ENCODE measurements at regions not wholly inside any gene's neighbourhood (a gene's known extent, or its start where the extent isn't known, plus 50 kb on each side); places are given as distances from the start of the nearest gene placed in this dataset.

DNA sequence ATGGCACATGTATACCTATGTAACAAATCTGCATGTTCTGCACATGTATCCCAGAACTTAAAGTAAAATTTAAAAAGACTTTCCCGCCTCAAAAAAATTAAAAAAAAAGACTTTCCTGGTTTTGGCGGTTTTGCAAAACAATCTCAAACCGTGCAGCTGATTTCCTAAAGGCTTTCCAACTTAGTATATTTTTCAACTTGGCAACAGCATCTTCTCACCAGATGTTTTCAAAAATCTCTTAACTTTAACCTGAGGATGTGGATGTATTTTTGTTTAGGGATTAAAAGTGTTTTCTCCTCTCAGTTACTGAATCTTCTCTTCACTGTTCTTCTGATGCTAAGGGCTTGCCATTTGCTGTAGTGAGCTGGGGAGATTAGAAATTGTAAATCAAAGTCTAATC lies 96.5 kb upstream of the PLPP4 start:
- TF ChIP-seq, protein P1, sequence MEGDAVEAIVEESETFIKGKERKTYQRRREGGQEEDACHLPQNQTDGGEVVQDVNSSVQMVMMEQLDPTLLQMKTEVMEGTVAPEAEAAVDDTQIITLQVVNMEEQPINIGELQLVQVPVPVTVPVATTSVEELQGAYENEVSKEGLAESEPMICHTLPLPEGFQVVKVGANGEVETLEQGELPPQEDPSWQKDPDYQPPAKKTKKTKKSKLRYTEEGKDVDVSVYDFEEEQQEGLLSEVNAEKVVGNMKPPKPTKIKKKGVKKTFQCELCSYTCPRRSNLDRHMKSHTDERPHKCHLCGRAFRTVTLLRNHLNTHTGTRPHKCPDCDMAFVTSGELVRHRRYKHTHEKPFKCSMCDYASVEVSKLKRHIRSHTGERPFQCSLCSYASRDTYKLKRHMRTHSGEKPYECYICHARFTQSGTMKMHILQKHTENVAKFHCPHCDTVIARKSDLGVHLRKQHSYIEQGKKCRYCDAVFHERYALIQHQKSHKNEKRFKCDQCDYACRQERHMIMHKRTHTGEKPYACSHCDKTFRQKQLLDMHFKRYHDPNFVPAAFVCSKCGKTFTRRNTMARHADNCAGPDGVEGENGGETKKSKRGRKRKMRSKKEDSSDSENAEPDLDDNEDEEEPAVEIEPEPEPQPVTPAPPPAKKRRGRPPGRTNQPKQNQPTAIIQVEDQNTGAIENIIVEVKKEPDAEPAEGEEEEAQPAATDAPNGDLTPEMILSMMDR (conservative IDR thresholded peaks at IDR 0.05) = no peak
- no peak overlapping the region for H3K27ac ChIP-seq

DNA sequence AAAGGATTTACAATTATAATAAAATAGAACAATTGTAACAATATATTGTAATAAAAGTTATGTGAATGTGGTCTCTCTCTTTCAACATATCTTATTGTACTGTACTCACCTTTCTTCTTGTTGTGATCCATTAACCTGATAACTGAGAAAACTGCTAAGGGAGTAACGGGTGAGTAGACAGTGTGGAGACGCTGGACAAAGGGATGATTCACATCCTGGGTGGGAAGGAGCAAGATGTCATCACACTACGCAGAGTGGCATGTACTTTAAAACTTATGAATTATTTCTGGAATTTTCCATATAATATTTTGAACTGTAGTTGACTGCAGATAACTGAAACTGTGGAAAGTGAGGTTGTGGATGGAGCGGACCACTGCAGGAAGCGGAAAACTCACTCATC lies 91.2 kb upstream of the PLPP4 start:
- TF ChIP-seq, protein P1 (conservative IDR thresholded peaks at IDR 0.05) = no peak

DNA sequence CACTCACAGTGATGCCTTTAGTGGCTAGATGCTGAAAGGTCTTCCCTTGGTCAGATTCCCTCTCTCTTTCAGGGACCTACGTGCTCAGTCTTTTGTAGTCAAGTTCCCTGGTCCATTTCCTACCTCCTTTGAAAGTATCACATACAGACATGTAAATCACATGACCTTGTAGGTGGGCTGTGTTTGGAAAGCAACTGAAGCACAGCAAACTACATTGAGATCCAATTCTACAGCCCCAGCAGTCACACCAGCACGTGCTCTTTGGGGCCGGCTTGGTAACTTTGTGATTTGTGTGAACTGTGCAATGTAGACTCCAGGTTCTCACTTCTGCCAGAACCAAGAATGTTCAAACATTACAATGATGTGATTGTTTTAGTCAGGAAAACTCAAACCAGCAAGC lies 89.7 kb upstream of the PLPP4 start:
- TF ChIP-seq, protein P1 (conservative IDR thresholded peaks at IDR 0.05) = no peak
- no peak overlapping the region for H3K27ac ChIP-seq

More for the DNA sequence above, 91.2 kb upstream of the PLPP4 start:
- no peak overlapping the region for H3K27ac ChIP-seq

DNA sequence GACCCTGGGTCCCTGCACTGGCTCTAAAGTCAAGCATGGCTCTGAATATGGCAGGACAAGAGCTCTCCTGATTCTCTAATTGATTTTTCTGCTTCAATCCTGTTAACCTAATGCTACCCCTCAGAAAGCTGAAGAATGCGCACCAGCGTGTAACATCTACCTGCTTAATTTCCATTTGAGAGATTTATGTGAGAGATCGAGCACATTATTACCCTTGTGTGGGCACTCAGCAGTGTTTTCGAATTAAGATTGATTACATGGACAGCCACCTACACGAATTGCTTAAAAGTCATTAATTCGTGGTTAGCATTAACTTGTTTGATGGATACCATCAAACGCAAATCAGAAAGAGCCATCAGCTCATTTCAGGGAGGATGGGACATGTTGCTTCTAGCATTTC lies 88.7 kb upstream of the PLPP4 start:
- no peak overlapping the region for H3K27ac ChIP-seq
- TF ChIP-seq, protein P1 (conservative IDR thresholded peaks at IDR 0.05) = no peak

DNA sequence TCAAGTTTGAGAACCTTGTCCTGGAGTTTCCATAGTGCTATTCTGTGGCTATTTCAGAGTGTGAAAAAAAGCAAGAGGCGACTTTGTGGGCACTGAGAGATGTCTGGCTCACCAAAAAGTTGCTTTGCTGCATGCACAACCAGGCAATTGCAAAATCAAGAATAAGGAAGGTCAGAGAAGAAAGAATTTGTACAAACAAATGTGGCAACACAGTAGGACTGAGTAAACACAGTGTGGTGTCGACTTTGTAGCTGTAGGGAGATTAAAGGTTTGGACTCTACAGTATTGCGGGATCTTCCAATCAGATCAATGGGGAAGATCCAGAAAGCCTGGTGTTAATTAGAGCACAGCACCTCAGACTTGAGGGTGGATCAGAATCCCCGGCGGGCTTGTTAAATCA lies 88.1 kb upstream of the PLPP4 start:
- no peak overlapping the region for H3K27ac ChIP-seq
- TF ChIP-seq, protein P1 (conservative IDR thresholded peaks at IDR 0.05) = no peak

DNA sequence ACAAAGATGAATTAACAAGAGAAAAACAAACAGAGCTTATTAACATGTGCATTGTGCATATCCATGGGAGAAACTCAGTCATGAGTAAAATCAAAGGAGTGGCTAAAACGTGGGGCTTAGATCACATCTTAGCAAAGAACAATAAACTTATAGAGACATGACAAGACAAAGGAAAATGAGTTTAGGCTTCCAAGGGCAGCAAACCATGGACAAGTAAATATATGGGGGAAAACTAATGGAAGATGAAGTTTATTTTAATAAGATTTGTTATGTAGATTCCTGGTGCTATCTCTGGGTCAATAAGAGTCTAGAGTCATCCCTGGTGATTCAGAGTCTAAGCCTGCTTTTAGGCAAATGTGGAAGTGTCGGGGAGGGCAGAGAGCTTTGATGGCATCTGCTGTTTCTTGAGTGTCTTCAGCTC lies 87.2 kb upstream of the PLPP4 start:
- TF ChIP-seq, protein P1 (conservative IDR thresholded peaks at IDR 0.05) = no peak
- no peak overlapping the region for H3K27ac ChIP-seq

DNA sequence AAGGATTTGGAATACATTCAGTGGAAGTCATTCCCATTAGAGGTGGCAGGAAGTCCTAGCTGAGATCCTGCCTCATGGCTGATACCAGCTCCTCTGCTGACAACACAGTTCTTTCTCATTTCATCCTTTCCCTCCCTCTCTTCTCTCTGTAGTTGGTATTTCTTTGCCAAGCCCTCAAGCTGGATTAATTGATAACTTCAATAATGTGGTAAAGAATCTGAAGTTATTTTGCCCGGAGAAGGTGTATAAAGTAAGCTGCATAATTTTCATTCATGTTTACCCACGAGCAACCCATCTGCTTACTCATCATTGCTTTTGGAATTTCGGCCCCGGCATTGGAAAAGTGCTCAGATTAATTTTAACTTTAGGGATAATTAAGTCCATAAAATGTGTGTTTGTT lies 85.2 kb upstream of the PLPP4 start:
- H3K27ac ChIP-seq = no peak overlapping the region
- TF ChIP-seq, protein P1 (conservative IDR thresholded peaks at IDR 0.05) = no peak

DNA sequence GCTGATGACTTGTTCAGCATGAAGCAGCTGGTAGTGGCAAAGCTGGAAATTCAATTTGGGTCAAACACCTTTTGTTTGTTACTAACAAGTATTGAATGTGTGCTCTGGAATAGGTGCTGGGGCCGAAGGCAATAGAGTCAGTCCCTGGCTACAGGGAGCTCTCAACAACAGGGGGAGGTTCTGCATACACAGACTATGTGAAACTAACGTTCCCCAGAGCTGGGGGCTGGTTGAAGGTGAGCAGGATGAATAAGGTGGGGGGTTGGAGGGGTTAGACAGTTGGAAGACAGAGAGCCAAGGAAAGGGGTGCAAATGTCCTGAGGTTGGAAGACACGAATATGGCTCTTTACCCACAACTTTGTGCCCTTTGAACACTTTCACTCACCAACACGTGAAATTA lies 84.1 kb upstream of the PLPP4 start:
- H3K27ac ChIP-seq = no peak overlapping the region
- TF ChIP-seq, protein P1 (conservative IDR thresholded peaks at IDR 0.05) = no peak
